Erythroblast (primary cell): ENCODE measurements at regions not wholly inside any gene's neighbourhood (a gene's known extent, or its start where the extent isn't known, plus 50 kb on each side); places are given as distances from the start of the nearest gene placed in this dataset.

Experiments used
- GATA1 ChIP-seq: IDR thresholded peaks from 2 replicates; pipeline ENCODE4 v1.6.1; 2011; ENCODE audit warnings: low read depth, mild to moderate bottlenecking, control low read depth, low read length, moderate library complexity
- POLR2A ChIP-seq: IDR thresholded peaks from 2 replicates; pipeline ENCODE4 v1.6.1; 2011; ENCODE audit warnings: mild to moderate bottlenecking, low read length

GRCh38 chr9:78091731-78092130, 60.1 kb upstream of the GNAQ start:
- TF ChIP-seq POLR2A (no peak), GATA1 (no peak)
